ENCODE measurements at regions not wholly inside any gene's neighbourhood (a gene's known extent, or its start where the extent isn't known, plus 50 kb on each side); places are given as distances from the start of the nearest gene placed in this dataset.
"Not testable (repeated sequence)": the region's sequence is repeated elsewhere in the genome, so short reads cannot be mapped to it uniquely, and the experiment has no call there.

DNA sequence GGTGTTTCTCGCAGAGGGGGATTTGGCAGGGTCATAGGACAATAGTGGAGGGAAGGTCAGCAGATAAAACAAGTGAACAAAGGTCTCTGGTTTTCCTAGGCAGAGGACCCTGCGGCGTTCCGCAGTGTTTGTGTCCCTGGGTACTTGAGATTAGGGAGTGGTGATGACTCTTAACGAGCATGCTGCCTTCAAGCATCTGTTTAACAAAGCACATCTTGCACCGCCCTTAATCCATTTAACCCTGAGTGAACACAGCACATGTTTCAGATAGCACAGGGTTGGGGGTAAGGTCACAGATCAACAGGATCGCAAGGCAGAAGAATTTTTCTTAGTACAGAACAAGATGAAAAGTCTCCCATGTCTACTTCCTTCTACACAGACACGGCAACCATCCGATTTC lies 75.6 kb upstream of the SOD1 start:
- not testable (repeated sequence) for H3K27ac Mint-ChIP-seq; ATAC-seq; H3K4me1 Mint-ChIP-seq; H3K4me3 Mint-ChIP-seq; H3K36me3 Mint-ChIP-seq (ENCODE audit: low read depth); H3K9me3 ChIP-seq (ENCODE audit: control insufficient read depth, low read length, poor library complexity, severe bottlenecking); H3K27me3 Mint-ChIP-seq; DNase-seq

- Mint-ChIP-seq H3K4me1 (peaks cover 5% of the 10 kb centered on the region), H3K36me3 (ENCODE audit: low read depth) (no peaks in the 10 kb centered on the region), H3K4me3 (no peak overlapping the region), H3K27me3 (no peaks in the 10 kb centered on the region), H3K27ac (peak overlapping the region; percentile 2)
- ATAC-seq (no peak), DNase-seq (no peak)
- H3K9me3 ChIP-seq (ENCODE audit: control insufficient read depth, low read length, poor library complexity, severe bottlenecking): no peaks in the 10 kb centered on the region
These were observed 76.0 kb upstream of the SOD1 start for GRCh38 chr21:31583498-31583897.

DNA sequence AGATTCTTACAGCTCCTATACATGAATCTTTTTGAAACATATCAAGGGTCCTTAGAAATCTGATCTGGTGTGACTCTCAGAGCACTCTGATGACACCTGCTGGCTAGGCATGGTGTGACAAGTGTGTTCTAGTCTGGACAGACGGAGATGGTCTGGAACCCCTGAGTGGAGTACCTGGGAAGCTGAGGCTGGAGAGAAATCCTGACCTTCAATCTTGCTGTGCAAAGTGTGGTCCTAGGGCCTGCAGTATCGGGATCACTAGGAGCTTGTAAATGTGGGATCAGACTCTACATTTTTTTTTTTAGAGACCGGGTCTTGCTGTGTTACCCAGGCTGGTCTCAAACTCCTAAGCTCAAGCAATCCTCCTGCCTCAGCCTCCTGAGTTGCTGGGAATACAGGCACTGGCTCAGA lies 78.6 kb upstream of the SOD1 start:
- peak; percentile 47 to 68 (median 56) for DNase-seq

GRCh38 chr21:31577271-31577670 lies 82.2 kb upstream of the SOD1 start:
- no peak overlapping the region for H3K27ac Mint-ChIP-seq
- H3K4me3 Mint-ChIP-seq: no peak overlapping the region
- ATAC-seq: no peak
- H3K36me3 Mint-ChIP-seq (ENCODE audit: low read depth): no peaks in the 10 kb centered on the region
- DNase-seq: no peak
- H3K4me1 Mint-ChIP-seq: peaks cover 7% of the 10 kb centered on the region
- no peaks in the 10 kb centered on the region for H3K9me3 ChIP-seq (ENCODE audit: control insufficient read depth, low read length, poor library complexity, severe bottlenecking)
- peaks cover 13% of the 10 kb centered on the region for H3K27me3 Mint-ChIP-seq

More for the DNA sequence above, 78.6 kb upstream of the SOD1 start:
- Mint-ChIP-seq H3K27me3 (peaks cover 13% of the 10 kb centered on the region), H3K36me3 (ENCODE audit: low read depth) (no peaks in the 10 kb centered on the region), H3K4me3 (no peak overlapping the region), H3K27ac (no peak overlapping the region), H3K4me1 (peaks cover 8% of the 10 kb centered on the region)
- no peaks in the 10 kb centered on the region for H3K9me3 ChIP-seq (ENCODE audit: control insufficient read depth, low read length, poor library complexity, severe bottlenecking)
- ATAC-seq: peak; percentile 85

DNA sequence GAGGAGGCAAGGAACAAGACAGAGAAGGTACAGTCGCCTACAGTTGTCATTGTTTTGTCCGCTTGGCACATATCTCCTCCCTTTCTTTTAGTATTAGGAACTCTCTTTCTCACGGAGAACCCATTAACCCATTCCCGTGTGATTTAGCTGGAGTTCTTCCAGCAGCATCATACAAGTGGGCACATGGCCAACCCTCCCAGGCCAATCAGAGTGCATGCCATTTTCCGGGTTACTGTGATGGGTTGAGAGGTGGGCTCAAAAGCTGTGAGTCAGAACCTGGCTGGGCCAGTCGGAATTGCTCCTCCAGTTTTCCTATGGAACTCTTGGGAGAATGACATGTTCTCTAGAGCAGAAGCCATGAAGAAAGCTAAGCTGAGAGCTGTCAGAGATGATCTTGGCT lies 83.1 kb upstream of the SOD1 start:
- Mint-ChIP-seq H3K36me3 (ENCODE audit: low read depth) (no peaks in the 10 kb centered on the region), H3K27me3 (peaks cover 13% of the 10 kb centered on the region), H3K4me3 (no peak overlapping the region), H3K27ac (no peak overlapping the region), H3K4me1 (peaks cover 6% of the 10 kb centered on the region)
- no peak for DNase-seq
- ATAC-seq: no peak
- no peaks in the 10 kb centered on the region for H3K9me3 ChIP-seq (ENCODE audit: control insufficient read depth, low read length, poor library complexity, severe bottlenecking)

GRCh38 chr21:31573217-31573616 lies 86.3 kb upstream of the SOD1 start:
- Mint-ChIP-seq H3K36me3 (ENCODE audit: low read depth) (no peaks in the 10 kb centered on the region), H3K27me3 (peaks cover 13% of the 10 kb centered on the region), H3K27ac (no peak overlapping the region), H3K4me1 (peaks cover 4% of the 10 kb centered on the region), H3K4me3 (no peak overlapping the region)
- no peak for DNase-seq
- no peak for ATAC-seq
- H3K9me3 ChIP-seq (ENCODE audit: control insufficient read depth, low read length, poor library complexity, severe bottlenecking): no peaks in the 10 kb centered on the region

GRCh38 chr21:31571879-31572278 lies 87.6 kb upstream of the SOD1 start:
- H3K4me1 Mint-ChIP-seq: no peaks in the 10 kb centered on the region
- no peak overlapping the region for H3K27ac Mint-ChIP-seq
- no peaks in the 10 kb centered on the region for H3K36me3 Mint-ChIP-seq (ENCODE audit: low read depth)
- H3K9me3 ChIP-seq (ENCODE audit: control insufficient read depth, low read length, poor library complexity, severe bottlenecking): no peaks in the 10 kb centered on the region
- no peak for DNase-seq
- no peak overlapping the region for H3K4me3 Mint-ChIP-seq
- H3K27me3 Mint-ChIP-seq: peaks cover 6% of the 10 kb centered on the region
- no peak for ATAC-seq

GRCh38 chr21:31570824-31571566 lies 88.5 kb upstream of the SOD1 start:
- no peaks in the 10 kb centered on the region for H3K27me3 Mint-ChIP-seq
- H3K9me3 ChIP-seq (ENCODE audit: control insufficient read depth, low read length, poor library complexity, severe bottlenecking): no peaks in the 10 kb centered on the region
- DNase-seq: no peak
- H3K27ac Mint-ChIP-seq: no peak overlapping the region
- no peaks in the 10 kb centered on the region for H3K36me3 Mint-ChIP-seq (ENCODE audit: low read depth)
- no peaks in the 10 kb centered on the region for H3K4me1 Mint-ChIP-seq
- no peak overlapping the region for H3K4me3 Mint-ChIP-seq
- no peak for ATAC-seq

DNA sequence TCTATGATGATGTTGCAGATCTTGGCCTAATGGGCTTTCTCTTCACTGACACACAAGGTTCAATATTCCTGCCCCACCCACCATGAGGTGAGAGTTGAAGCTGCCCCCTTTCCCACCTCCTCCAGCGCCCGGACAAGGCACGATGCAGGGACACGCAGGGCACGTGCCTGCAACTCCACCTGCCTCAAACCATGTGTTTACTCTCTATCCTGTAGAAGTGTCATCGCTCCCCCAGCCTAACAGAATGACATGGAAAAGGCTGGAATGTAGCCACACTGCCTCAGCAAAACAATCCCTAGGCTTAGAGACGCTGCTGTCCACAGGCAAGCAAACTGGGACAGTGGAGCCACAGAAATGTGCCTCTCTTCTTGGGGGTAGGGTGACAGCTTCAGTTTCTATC lies 92.9 kb upstream of the SOD1 start:
- H3K4me3 Mint-ChIP-seq: no peak overlapping the region
- H3K27ac Mint-ChIP-seq: no peak overlapping the region
- H3K4me1 Mint-ChIP-seq: no peaks in the 10 kb centered on the region
- ATAC-seq (no peak), DNase-seq (no peak)
- no peaks in the 10 kb centered on the region for H3K27me3 Mint-ChIP-seq
- H3K36me3 Mint-ChIP-seq (ENCODE audit: low read depth): no peaks in the 10 kb centered on the region
- H3K9me3 ChIP-seq (ENCODE audit: control insufficient read depth, low read length, poor library complexity, severe bottlenecking): no peaks in the 10 kb centered on the region

GRCh38 chr21:31566064-31566463 lies 93.4 kb upstream of the SOD1 start:
- H3K9me3 ChIP-seq (ENCODE audit: control insufficient read depth, low read length, poor library complexity, severe bottlenecking): no peaks in the 10 kb centered on the region
- H3K27me3 Mint-ChIP-seq: no peaks in the 10 kb centered on the region
- H3K4me1 Mint-ChIP-seq: no peaks in the 10 kb centered on the region
- no peak for DNase-seq
- no peak overlapping the region for H3K27ac Mint-ChIP-seq
- no peaks in the 10 kb centered on the region for H3K36me3 Mint-ChIP-seq (ENCODE audit: low read depth)
- no peak for ATAC-seq
- H3K4me3 Mint-ChIP-seq: no peak overlapping the region

GRCh38 chr21:31564439-31564838 lies 95.1 kb upstream of the SOD1 start:
- no peak overlapping the region for H3K4me3 Mint-ChIP-seq
- no peaks in the 10 kb centered on the region for H3K36me3 Mint-ChIP-seq (ENCODE audit: low read depth)
- H3K27me3 Mint-ChIP-seq: no peaks in the 10 kb centered on the region
- DNase-seq: no peak
- H3K9me3 ChIP-seq (ENCODE audit: control insufficient read depth, low read length, poor library complexity, severe bottlenecking): no peaks in the 10 kb centered on the region
- peaks cover 7% of the 10 kb centered on the region for H3K4me1 Mint-ChIP-seq
- no peak for ATAC-seq
- H3K27ac Mint-ChIP-seq: no peak overlapping the region

DNA sequence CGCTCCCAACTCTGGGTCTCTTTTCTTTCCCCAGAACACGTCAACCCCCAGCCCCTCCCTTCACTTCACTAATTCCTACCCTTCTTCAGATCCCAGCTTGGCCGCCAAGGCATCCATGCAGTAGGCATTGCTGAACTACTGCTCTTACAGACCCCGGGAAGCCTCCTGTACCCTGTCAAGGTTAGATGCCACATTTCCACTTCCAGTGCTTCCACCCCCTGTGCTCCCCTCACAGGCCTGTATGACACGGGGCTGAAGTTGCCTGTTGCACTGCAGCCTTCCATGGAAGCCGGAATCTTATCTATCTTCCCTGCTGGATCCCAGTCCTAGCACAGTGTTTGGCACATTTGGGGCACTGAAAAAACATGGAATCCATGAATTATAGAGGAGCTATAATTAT lies 99.0 kb upstream of the SOD1 start:
- Mint-ChIP-seq H3K36me3 (ENCODE audit: low read depth) (no peaks in the 10 kb centered on the region), H3K4me3 (peak overlapping the region; percentile 98), H3K27ac (peak overlapping the region; percentile 45), H3K4me1 (peaks cover 13% of the 10 kb centered on the region), H3K27me3 (peaks cover 12% of the 10 kb centered on the region)
- no peak for ATAC-seq
- DNase-seq: no peak
- H3K9me3 ChIP-seq (ENCODE audit: control insufficient read depth, low read length, poor library complexity, severe bottlenecking): no peaks in the 10 kb centered on the region

DNA sequence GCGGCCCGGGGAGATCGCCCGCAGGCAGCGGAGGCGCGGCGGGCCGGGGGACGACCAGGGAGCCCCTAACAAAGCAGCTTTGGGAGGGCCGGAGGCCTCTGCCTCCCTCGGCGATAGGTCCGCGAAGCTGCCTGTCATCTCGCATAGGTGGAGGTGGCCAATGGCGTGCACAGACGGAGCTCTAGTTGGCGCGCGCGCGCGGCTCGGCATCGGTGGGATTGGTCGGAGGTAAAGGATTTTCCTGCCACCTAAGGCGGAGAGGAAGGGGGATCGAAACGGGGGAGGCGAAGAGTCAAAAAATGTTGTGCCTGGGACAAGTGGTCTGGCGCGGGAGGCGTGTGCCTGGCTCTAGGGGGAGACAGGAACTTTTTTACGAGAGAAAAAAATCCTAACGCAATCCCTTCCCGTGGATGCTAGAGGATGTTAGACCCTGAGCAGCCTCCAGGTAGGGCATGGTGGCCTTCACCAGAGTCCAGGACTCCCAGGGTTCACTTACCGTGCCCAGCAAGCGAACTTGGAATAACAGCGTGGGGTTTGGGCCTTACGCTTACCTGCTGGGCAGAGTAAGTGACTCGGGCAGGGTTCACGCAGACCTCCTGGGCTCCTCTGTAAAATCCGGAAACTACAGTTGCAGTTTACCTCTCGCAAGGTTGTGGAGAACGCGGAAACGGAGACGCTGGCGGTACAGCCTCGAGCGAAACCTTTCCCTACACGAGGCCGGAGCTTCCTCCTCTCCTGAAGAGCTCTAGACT lies 99.9 kb upstream of the SOD1 start:
- peak; percentile 85 for ATAC-seq

DNA sequence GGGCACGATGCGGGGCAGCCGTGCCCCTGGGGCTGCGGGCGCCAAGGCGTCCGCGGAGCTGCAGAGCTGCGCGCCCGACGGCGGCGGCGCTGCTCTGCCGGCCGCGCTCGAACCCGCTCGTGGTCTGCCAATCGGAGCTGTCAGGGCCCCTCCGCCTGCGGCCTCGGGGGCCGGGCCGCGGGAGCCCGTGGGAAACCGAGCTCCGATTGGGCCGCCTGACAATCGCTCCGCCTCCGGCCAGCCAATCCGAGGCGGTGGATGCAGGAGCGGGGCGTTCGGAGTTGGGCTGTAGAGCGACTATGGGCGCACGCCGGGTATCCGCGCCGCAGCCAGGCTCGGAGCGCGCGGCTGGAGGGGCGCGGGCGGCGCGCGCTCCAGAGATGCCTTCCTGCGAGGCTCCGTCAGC lies 100.5 kb upstream of the SOD1 start:
- Mint-ChIP-seq H3K27me3 (peaks cover 15% of the 10 kb centered on the region), H3K4me3 (peak overlapping the region; percentile 98), H3K36me3 (ENCODE audit: low read depth) (no peaks in the 10 kb centered on the region), H3K27ac (peak overlapping the region; percentile 45), H3K4me1 (peaks cover 17% of the 10 kb centered on the region)
- peak; percentile 81 to 87 (median 84) for DNase-seq
- H3K9me3 ChIP-seq (ENCODE audit: control insufficient read depth, low read length, poor library complexity, severe bottlenecking): no peaks in the 10 kb centered on the region
- ATAC-seq: peak; percentile 91

More for the DNA sequence above, 99.9 kb upstream of the SOD1 start:
- peak; percentile 82 to 84 (median 82) for DNase-seq
- Mint-ChIP-seq H3K27me3 (peaks cover 15% of the 10 kb centered on the region), H3K27ac (peak overlapping the region; percentile 45), H3K4me1 (peaks cover 13% of the 10 kb centered on the region), H3K36me3 (ENCODE audit: low read depth) (no peaks in the 10 kb centered on the region), H3K4me3 (peak overlapping the region; percentile 98)
- no peaks in the 10 kb centered on the region for H3K9me3 ChIP-seq (ENCODE audit: control insufficient read depth, low read length, poor library complexity, severe bottlenecking)

Measured in T-helper 17 cell (primary cell).